SU-DHL-6 (cell line): ENCODE measurements at regions not wholly inside any gene's neighbourhood (a gene's known extent, or its start where the extent isn't known, plus 50 kb on each side); places are given as distances from the start of the nearest gene placed in this dataset.

Experiments used
- H2AFZ ChIP-seq: fragments of 200-600 bp; sonication (generic); 2 replicates; pipeline ENCODE4 v1.6.1; 2014; ENCODE audit warnings: low read depth, mild to moderate bottlenecking, moderate library complexity, mixed read lengths, antibody characterized with exemption, low read length; ENCODE audit not compliant: severe bottlenecking
- H3F3A ChIP-seq: fragments of 200-600 bp; shearing (Covaris generic); 2 replicates; pipeline ENCODE4 v1.6.0; 2016; ENCODE audit warnings: antibody characterized with exemption, mild to moderate bottlenecking; ENCODE audit not compliant: insufficient read depth
- H3K27ac ChIP-seq: fragments of 200-600 bp; sonication (generic); 2 replicates; pipeline ENCODE4 v1.5.1; 2016; ENCODE audit warnings: low read depth, mild to moderate bottlenecking, low read length, moderate library complexity, mixed read lengths
- H3K27me3 ChIP-seq: fragments of 200-600 bp; sonication (generic), shearing (Covaris generic); 2 replicates; pipeline ENCODE4 v1.6.0; 2014; ENCODE audit warnings: mild to moderate bottlenecking, low read length
- H3K36me3 ChIP-seq: fragments of 200-600 bp; sonication (generic); 2 replicates; pipeline ENCODE4 v1.6.1; 2014; ENCODE audit warnings: mild to moderate bottlenecking, low read length, mixed read lengths
- H3K4me2 ChIP-seq: fragments of 300-600, 200-600 bp; shearing (Covaris generic), sonication (generic); 2 replicates; pipeline ENCODE4 v1.6.0; 2014; ENCODE audit warnings: low read length, low read depth, mild to moderate bottlenecking; ENCODE audit not compliant: poor library complexity, severe bottlenecking
- H3K4me3 ChIP-seq: fragments of 200-600 bp; sonication (generic); 2 replicates; pipeline ENCODE4 v1.5.1; 2014; ENCODE audit warnings: antibody characterized with exemption, low read length, mild to moderate bottlenecking, mixed read lengths; ENCODE audit not compliant: insufficient read depth, poor library complexity, severe bottlenecking
- H3K79me2 ChIP-seq: fragments of 200-600 bp; sonication (generic); 2 replicates; pipeline ENCODE4 v1.6.1; 2014; ENCODE audit warnings: mild to moderate bottlenecking, low read length, moderate library complexity; ENCODE audit not compliant: insufficient read depth
- H3K9ac ChIP-seq: fragments of 200-600 bp; sonication (generic); 2 replicates; pipeline ENCODE4 v1.7.0; 2014; ENCODE audit warnings: mild to moderate bottlenecking, low read length
- H3K9me2 ChIP-seq: fragments of 200-600 bp; sonication (generic); replicated peaks from 2 replicates; pipeline ENCODE4 v1.6.1; 2014; ENCODE audit warnings: low read length; ENCODE audit not compliant: insufficient read depth
- H3K9me3 ChIP-seq: fragments of 200-600 bp; sonication (generic); 2 replicates; pipeline ENCODE4 v1.6.1; 2014; ENCODE audit warnings: low read length, mixed read lengths; ENCODE audit not compliant: insufficient read depth
- H4K20me1 ChIP-seq: fragments of 200-600 bp; sonication (generic); 2 replicates; pipeline ENCODE4 v1.6.1; 2014; ENCODE audit warnings: low read depth, mild to moderate bottlenecking, antibody characterized with exemption, low read length, moderate library complexity, mixed read lengths
- EZH2phosphoT487 ChIP-seq: fragments of 200-600 bp; sonication (generic), shearing (Covaris generic); conservative IDR thresholded peaks from 2 replicates; pipeline ENCODE4 v1.6.1; 2018; ENCODE audit warnings: mild to moderate bottlenecking, antibody characterized with exemption, low read length, moderate library complexity, mixed read lengths
- TF ChIP-seq, protein P1 (sequence below): fragments of 200-600 bp; sonication (generic); IDR thresholded peaks from one replicate; pipeline ENCODE4 v1.5.1; 2017; ENCODE audit warnings: antibody characterized with exemption, mild to moderate bottlenecking, low read length, moderate library complexity; ENCODE audit not compliant: insufficient read depth, poor library complexity, severe bottlenecking

DNA sequence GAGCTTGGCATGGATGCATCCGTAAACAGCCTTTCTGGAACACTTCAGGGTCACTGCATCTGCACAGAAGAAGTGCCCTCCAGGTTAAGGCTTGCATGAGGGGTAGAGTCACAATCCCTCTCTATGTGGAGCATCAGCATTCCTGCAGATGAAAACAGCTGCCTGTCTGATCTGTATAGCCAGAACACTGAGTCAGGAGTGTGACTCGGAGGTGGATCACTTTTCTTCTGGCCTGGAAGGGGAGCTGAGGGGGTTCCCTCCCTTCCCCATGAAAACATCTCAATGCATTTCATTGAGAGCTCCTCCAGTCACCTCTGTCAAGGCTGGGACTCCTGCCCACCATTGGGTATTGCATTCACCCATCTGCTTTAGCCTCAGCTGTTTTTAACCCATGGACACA, 72.5 kb upstream of the SERPINE2 start:
- Histone ChIP-seq H3K9ac (no peak overlapping the region), H2AFZ (no peak overlapping the region), H3K4me3 (no peak overlapping the region), H3F3A (no peaks in the 10 kb centered on the region), H4K20me1 (no peaks in the 10 kb centered on the region), H3K79me2 (no peaks in the 10 kb centered on the region), H3K9me2 (no peaks in the 10 kb centered on the region), H3K27me3 (no peaks in the 10 kb centered on the region), H3K27ac (no peak overlapping the region), H3K36me3 (no peaks in the 10 kb centered on the region), H3K4me2 (no peak overlapping the region), H3K9me3 (no peaks in the 10 kb centered on the region)
- no peak for TF ChIP-seq EZH2phosphoT487
- TF ChIP-seq, protein P1, sequence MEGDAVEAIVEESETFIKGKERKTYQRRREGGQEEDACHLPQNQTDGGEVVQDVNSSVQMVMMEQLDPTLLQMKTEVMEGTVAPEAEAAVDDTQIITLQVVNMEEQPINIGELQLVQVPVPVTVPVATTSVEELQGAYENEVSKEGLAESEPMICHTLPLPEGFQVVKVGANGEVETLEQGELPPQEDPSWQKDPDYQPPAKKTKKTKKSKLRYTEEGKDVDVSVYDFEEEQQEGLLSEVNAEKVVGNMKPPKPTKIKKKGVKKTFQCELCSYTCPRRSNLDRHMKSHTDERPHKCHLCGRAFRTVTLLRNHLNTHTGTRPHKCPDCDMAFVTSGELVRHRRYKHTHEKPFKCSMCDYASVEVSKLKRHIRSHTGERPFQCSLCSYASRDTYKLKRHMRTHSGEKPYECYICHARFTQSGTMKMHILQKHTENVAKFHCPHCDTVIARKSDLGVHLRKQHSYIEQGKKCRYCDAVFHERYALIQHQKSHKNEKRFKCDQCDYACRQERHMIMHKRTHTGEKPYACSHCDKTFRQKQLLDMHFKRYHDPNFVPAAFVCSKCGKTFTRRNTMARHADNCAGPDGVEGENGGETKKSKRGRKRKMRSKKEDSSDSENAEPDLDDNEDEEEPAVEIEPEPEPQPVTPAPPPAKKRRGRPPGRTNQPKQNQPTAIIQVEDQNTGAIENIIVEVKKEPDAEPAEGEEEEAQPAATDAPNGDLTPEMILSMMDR = no peak

DNA sequence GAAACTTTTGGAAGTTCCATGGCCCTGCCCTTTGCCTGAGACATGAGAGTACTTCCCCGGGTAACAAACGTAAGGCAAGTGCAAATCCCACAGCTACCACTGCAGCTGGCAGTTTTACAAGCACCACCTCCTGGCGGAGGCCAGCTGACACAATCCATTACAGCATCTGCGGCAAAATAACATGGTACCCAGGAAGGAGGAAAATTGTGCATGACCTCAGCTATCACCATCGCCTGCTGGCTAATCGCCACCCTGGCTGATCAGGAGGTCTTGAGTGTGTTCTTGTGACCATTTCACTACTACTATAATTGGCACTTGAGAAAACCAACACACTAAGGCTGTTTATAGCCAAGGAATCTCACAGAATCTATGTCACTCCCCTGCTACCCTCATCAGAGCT, 71.7 kb upstream of the SERPINE2 start:
- H3K79me2 ChIP-seq = no peaks in the 10 kb centered on the region
- H3K4me2 ChIP-seq = no peak overlapping the region
- H4K20me1 ChIP-seq = no peaks in the 10 kb centered on the region
- H3K9me2 ChIP-seq = no peaks in the 10 kb centered on the region
- TF ChIP-seq, protein P1 = no peak
- no peak for TF ChIP-seq EZH2phosphoT487
- H2AFZ ChIP-seq = no peak overlapping the region
- H3K4me3 ChIP-seq = no peak overlapping the region
- H3K9ac ChIP-seq = no peak overlapping the region
- H3F3A ChIP-seq = no peaks in the 10 kb centered on the region
- H3K27me3 ChIP-seq = no peaks in the 10 kb centered on the region
- H3K9me3 ChIP-seq = no peaks in the 10 kb centered on the region
- no peak overlapping the region for H3K27ac ChIP-seq
- no peaks in the 10 kb centered on the region for H3K36me3 ChIP-seq

DNA sequence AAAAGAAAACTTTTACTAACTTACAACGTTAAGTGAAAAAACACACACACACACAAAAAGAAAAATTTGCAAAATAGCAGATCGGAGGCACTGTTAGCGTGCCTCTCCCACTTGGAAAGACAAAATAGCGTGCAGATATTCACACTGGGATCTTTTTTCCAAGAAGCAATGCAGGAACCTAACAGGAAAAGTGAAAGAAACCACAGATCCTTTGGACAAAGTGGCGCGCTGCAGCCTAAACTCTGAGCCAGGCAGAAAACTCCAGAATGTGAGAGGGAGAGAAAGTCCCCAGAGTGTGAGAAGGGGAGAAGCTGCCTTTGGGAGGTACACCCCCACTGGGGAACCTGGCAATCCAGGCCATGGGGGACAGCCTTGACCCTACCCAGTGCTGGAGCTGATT, 70.7 kb upstream of the SERPINE2 start:
- Histone ChIP-seq H3K4me3 (no peak overlapping the region), H3K36me3 (no peaks in the 10 kb centered on the region), H3F3A (no peaks in the 10 kb centered on the region), H4K20me1 (no peaks in the 10 kb centered on the region), H2AFZ (no peak overlapping the region), H3K9ac (no peak overlapping the region), H3K79me2 (no peaks in the 10 kb centered on the region), H3K27ac (no peak overlapping the region), H3K9me2 (no peaks in the 10 kb centered on the region), H3K27me3 (no peaks in the 10 kb centered on the region), H3K9me3 (no peaks in the 10 kb centered on the region), H3K4me2 (no peak overlapping the region)
- no peak for TF ChIP-seq EZH2phosphoT487
- TF ChIP-seq, protein P1 = no peak
